K562 (cell line): ENCODE measurements at regions not wholly inside any gene's neighbourhood (a gene's known extent, or its start where the extent isn't known, plus 50 kb on each side); places are given as distances from the start of the nearest gene placed in this dataset.

Source experiments
- ATAC-seq: fragments of 200-7000 bp; cut with Tn5 transposase; 3 replicates; pipeline ENCODE4 v1.9.1; 2020; ENCODE audit warnings: moderate library complexity
- BruUV-seq: library from RNA; stranded (reverse); fragments of 400-500 nt; replicated peaks from 2 replicates; lab custom pipeline; 2021; lab: Mats Ljungman, UMichigan
- CTCF ChIA-PET: fragments of 300-600 bp; formaldehyde crosslinking; extraction: SDS; loops from one replicate; lab custom pipeline; 2021; ENCODE audit warnings: low intra/inter-chr PET ratio; lab: Yijun Ruan, JAX
- POLR2A ChIA-PET: fragments of 300-600, 350-650 bp; sonication (Branson Sonifier 250); formaldehyde crosslinking; extraction: SDS; loops from one replicate; lab custom pipeline; 2021; ENCODE audit warnings: antibody characterized with exemption, inconsistent platforms; lab: Yijun Ruan, JAX
- DNase-seq, 4 experiments: peaks; one replicate each; pipeline versions ENCODE4 v3.0.0 to v3.0.0-alpha.2; 2011 to 2018; ENCODE audit warnings: low spot score in 3 of 4, mixed read lengths in 3 of 4; ENCODE audit errors: extremely low read depth in 1 of 4
- FAIRE-seq: peaks from 2 replicates; lab custom pipeline; 2011; peaks lifted over from hg19 to GRCh38; lab: Jason Lieb, UNC
- H2AFZ ChIP-seq: 2 replicates; pipeline ENCODE4 v1.6.0; 2011; ENCODE audit warnings: low read depth, low read length, control low read depth, inconsistent platforms
- H3K27ac ChIP-seq: fragments of 200-600 bp; 3 replicates; pipeline ENCODE4 v1.8.0; 2011; ENCODE audit warnings: low read depth, mild to moderate bottlenecking, control low read depth, inconsistent platforms, low read length, moderate library complexity, mixed read lengths; ENCODE audit errors: extremely low read depth
- H3K27me3 ChIP-seq, 2 experiments: fragments of 300-600 bp in 1 of 2; 2 replicates in 1 of 2; 3 replicates in 1 of 2; pipeline versions ENCODE4 v1.6.0 to v1.8.0; 2011; ENCODE audit warnings: inconsistent platforms in 2 of 2, low read length in 2 of 2, mild to moderate bottlenecking in 1 of 2, mixed read lengths in 1 of 2, moderate library complexity in 1 of 2; ENCODE audit not compliant: control insufficient read depth in 2 of 2, insufficient read depth in 2 of 2
- H3K36me3 ChIP-seq: fragments of 300-600 bp; 3 replicates; pipeline ENCODE4 v1.8.0; 2011; ENCODE audit warnings: mild to moderate bottlenecking, low read length, inconsistent platforms; ENCODE audit not compliant: control insufficient read depth, insufficient read depth
- H3K4me1 ChIP-seq, 2 experiments: fragments of 200-600 bp in 1 of 2; replicated peaks in 1 of 2; 2 replicates in 1 of 2; 3 replicates in 1 of 2; pipeline versions ENCODE4 v1.5.1 to v1.8.0; 2011; ENCODE audit warnings: inconsistent platforms in 2 of 2, low read length in 2 of 2, mild to moderate bottlenecking in 1 of 2, mixed read lengths in 1 of 2, moderate library complexity in 1 of 2; ENCODE audit not compliant: control insufficient read depth in 2 of 2, insufficient read depth in 2 of 2
- H3K4me2 ChIP-seq: 2 replicates; pipeline ENCODE4 v1.6.1; 2011; ENCODE audit warnings: low read length, control low read depth, inconsistent platforms, mixed read lengths; ENCODE audit not compliant: insufficient read depth
- H3K4me3 ChIP-seq: fragments of 200-600 bp; sonication (generic), shearing (Covaris generic); 2 replicates; pipeline ENCODE4 v1.5.1; 2016; ENCODE audit warnings: control low read depth, inconsistent platforms
- H3K79me2 ChIP-seq: fragments of 200-600 bp; 3 replicates; pipeline ENCODE4 v1.8.0; 2011; ENCODE audit warnings: low read length, inconsistent platforms; ENCODE audit not compliant: control insufficient read depth, insufficient read depth
- H3K9ac ChIP-seq, 2 experiments: 2 replicates each; pipeline versions ENCODE4 v1.6.0 to v1.6.1; 2011; ENCODE audit warnings: low read depth in 2 of 2, low read length in 2 of 2, control low read depth in 1 of 2, inconsistent platforms in 1 of 2, mild to moderate bottlenecking in 1 of 2, mixed read lengths in 1 of 2; ENCODE audit not compliant: insufficient read depth in 1 of 2
- H3K9me1 ChIP-seq: one replicate; pipeline ENCODE4 v1.6.0; 2011; ENCODE audit warnings: inconsistent platforms, mild to moderate bottlenecking, low read length, moderate library complexity; ENCODE audit not compliant: control insufficient read depth, insufficient read depth
- H3K9me3 ChIP-seq: replicated peaks from 2 replicates; pipeline ENCODE4 v1.5.1; 2011; ENCODE audit warnings: low read depth, low read length, inconsistent platforms; ENCODE audit not compliant: control insufficient read depth, insufficient read depth
- H4K20me1 ChIP-seq: replicated peaks from 2 replicates; pipeline ENCODE4 v1.6.1; 2011; ENCODE audit warnings: low read length, inconsistent platforms, mixed read lengths; ENCODE audit not compliant: control insufficient read depth, insufficient read depth
- CBX8 ChIP-seq: fragments of 200-600 bp; sonication (generic); IDR thresholded peaks from 2 replicates; pipeline ENCODE4 v1.6.1; 2012; ENCODE audit warnings: borderline replicate concordance, mixed run types, low read depth, mild to moderate bottlenecking, moderate library complexity, mixed read lengths, low read length, control low read depth, inconsistent platforms; ENCODE audit not compliant: poor library complexity, severe bottlenecking; ENCODE audit errors: extremely low read depth
- ESRRB ChIP-seq: fragments of 250-450 bp; sonication (Bioruptor Pico); IDR thresholded peaks from 2 replicates; pipeline ENCODE4 v1.5.0; 2020; ENCODE audit warnings: mild to moderate bottlenecking, moderate library complexity, borderline replicate concordance
- NCOA2 ChIP-seq, 2 experiments: fragments of 450-650 bp; IDR thresholded peaks; 2 replicates each; pipeline ENCODE4 v1.6.1; 2018; ENCODE audit warnings: mild to moderate bottlenecking in 2 of 2, moderate library complexity in 1 of 2; ENCODE audit not compliant: partially characterized antibody in 2 of 2
- POLR2B ChIP-seq: fragments of 450-650 bp; IDR thresholded peaks from 2 replicates; pipeline ENCODE4 v1.6.1; 2018; ENCODE audit warnings: low read depth; ENCODE audit not compliant: partially characterized antibody
- SREBF1 ChIP-seq: fragments of 150-350 bp; IDR thresholded peaks from 2 replicates; pipeline ENCODE4 v1.6.1; 2014; ENCODE audit warnings: antibody characterized with exemption, low read depth, low read length, borderline replicate concordance
- STAT5A ChIP-seq: IDR thresholded peaks from 2 replicates; pipeline ENCODE4 v1.6.1; 2012; ENCODE audit warnings: low read length, inconsistent platforms, borderline replicate concordance
- TBP ChIP-seq: optimal IDR thresholded peaks from 2 replicates; pipeline ENCODE3; 2011; ENCODE audit warnings: low read depth, low read length, improper control_type of control experiment
- ZBTB1 ChIP-seq: sonication (generic); formaldehyde crosslinking; IDR thresholded peaks from 2 replicates; pipeline ENCODE4 v1.8.1; 2023; ENCODE audit warnings: missing genetic modification reagents, low read depth, mild to moderate bottlenecking, borderline replicate concordance
- ZNF518B ChIP-seq: fragments of 250-450 bp; sonication (Bioruptor Pico); IDR thresholded peaks from 2 replicates; pipeline ENCODE4 v1.5.0; 2021; ENCODE audit warnings: mild to moderate bottlenecking, moderate library complexity
- WGBS: fragments of 100-300 bp; shearing (Covaris generic); methylation state at CpG from one replicate; pipeline ENCODE4 v1.1.6; 2016; ENCODE audit warnings: low coverage, mixed read lengths; ENCODE audit not compliant: insufficient coverage; ENCODE audit errors: missing lambda C conversion rate; 5-methylcytosine and 5-hydroxymethylcytosine counted together
- in situ Hi-C: fragments of 300-500 bp; cut with MboI; formaldehyde crosslinking; loops from 4 replicates; pipeline ENCODE4 v1.15.0; 2018; ENCODE audit warnings: inconsistent platforms, mixed read lengths
- intact Hi-C: fragments of 100-400 bp; cut with micrococcal nuclease; formaldehyde crosslinking; loops from 2 replicates; pipeline ENCODE4 v1.14.2; 2022
- TF ChIP-seq, protein P1 (sequence below): fragments of 250-450 bp; sonication (Bioruptor Pico); IDR thresholded peaks from 2 replicates; pipeline ENCODE4 v1.4.0; 2020; ENCODE audit warnings: mild to moderate bottlenecking, moderate library complexity

- Histone ChIP-seq H3K4me2 (no peak overlapping the region), H3K9me1 (no peaks in the 10 kb centered on the region), H3K79me2 (no peaks in the 10 kb centered on the region), H3K36me3 (no peaks in the 10 kb centered on the region), H3K27ac (no peak overlapping the region), H4K20me1 (no peaks in the 10 kb centered on the region), H3K9me3 (no peaks in the 10 kb centered on the region; the same call in 1 of the 2 replicates), H2AFZ (no peak overlapping the region), H3K27me3 (no peaks in the 10 kb centered on the region), H3K4me1 (no peaks in the 10 kb centered on the region), H3K4me3 (no peak overlapping the region), H3K9ac (no peak overlapping the region)
- intact Hi-C loops = no loop called here
- DNase-seq = no peak
- no peak for FAIRE-seq
- ChIA-PET CTCF (no interaction called here), POLR2A (no interaction called here)
- in situ Hi-C loops = no loop called here
- no TSS peak for BruUV-seq
- WGBS = 0% methylated on average over 2 of the region's 2 CpGs
- TF ChIP-seq TBP (no peak), ZBTB1 (CRISPR knock-in tag) (no peak), POLR2B (no peak), ESRRB (CRISPR knock-in tag) (no peak), STAT5A (no peak), ZNF518B (no peak), SREBF1 (no peak), CBX8 (no peak), NCOA2 (IDR thresholded peaks at IDR 0.05; ENCODE audit: partially characterized antibody in 2 of 2) (no peak)
- TF ChIP-seq, protein P1, sequence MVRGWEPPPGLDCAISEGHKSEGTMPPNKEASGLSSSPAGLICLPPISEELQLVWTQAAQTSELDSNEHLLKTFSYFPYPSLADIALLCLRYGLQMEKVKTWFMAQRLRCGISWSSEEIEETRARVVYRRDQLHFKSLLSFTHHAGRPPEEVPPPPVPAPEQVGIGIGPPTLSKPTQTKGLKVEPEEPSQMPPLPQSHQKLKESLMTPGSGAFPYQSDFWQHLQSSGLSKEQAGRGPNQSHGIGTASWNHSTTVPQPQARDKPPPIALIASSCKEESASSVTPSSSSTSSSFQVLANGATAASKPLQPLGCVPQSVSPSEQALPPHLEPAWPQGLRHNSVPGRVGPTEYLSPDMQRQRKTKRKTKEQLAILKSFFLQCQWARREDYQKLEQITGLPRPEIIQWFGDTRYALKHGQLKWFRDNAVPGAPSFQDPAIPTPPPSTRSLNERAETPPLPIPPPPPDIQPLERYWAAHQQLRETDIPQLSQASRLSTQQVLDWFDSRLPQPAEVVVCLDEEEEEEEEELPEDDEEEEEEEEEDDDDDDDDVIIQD (CRISPR knock-in tag) = no peak
- no peak for ATAC-seq
Observed at GRCh38 chr7:41567731-41568114, 135.2 kb downstream of the INHBA start.
